ENCODE measurements at regions not wholly inside any gene's neighbourhood (a gene's known extent, or its start where the extent isn't known, plus 50 kb on each side); places are given as distances from the start of the nearest gene placed in this dataset.

GRCh38 chr2:4591261-4591660 is 887.9 kb downstream of the DCDC2C start:
- TF ChIP-seq EZH2 (IDR thresholded peaks at IDR 0.05; ENCODE audit: insufficient read depth, poor library complexity, severe bottlenecking) (no peak), EZH2phosphoT487 (IDR thresholded peaks at IDR 0.05; ENCODE audit: insufficient read depth, low read depth) (no peak)

All from GM23248 (cell line).